ENCODE measurements at regions not wholly inside any gene's neighbourhood (a gene's known extent, or its start where the extent isn't known, plus 50 kb on each side); places are given as distances from the start of the nearest gene placed in this dataset.

GRCh38 chr18:56026509-56026908, 438.5 kb upstream of the TCF4 start:
- no peak for TF ChIP-seq GATA2 (IDR thresholded peaks at IDR 0.05; ENCODE audit: low read depth, low read length)
- no peak for TF ChIP-seq GATA3 (IDR thresholded peaks at IDR 0.05; ENCODE audit: low read depth, low read length)

GRCh38 chr18:56021809-56022195, 433.8 kb upstream of the TCF4 start:
- TF ChIP-seq GATA2 (IDR thresholded peaks at IDR 0.05; ENCODE audit: low read depth, low read length) (no peak), GATA3 (IDR thresholded peaks at IDR 0.05; ENCODE audit: low read depth, low read length) (no peak)

- TF ChIP-seq GATA2 (IDR thresholded peaks at IDR 0.05; ENCODE audit: low read depth, low read length): no peak
- TF ChIP-seq GATA3 (IDR thresholded peaks at IDR 0.05; ENCODE audit: low read depth, low read length): no peak
These were observed 433.3 kb upstream of the TCF4 start for GRCh38 chr18:56021136-56021808.

DNA sequence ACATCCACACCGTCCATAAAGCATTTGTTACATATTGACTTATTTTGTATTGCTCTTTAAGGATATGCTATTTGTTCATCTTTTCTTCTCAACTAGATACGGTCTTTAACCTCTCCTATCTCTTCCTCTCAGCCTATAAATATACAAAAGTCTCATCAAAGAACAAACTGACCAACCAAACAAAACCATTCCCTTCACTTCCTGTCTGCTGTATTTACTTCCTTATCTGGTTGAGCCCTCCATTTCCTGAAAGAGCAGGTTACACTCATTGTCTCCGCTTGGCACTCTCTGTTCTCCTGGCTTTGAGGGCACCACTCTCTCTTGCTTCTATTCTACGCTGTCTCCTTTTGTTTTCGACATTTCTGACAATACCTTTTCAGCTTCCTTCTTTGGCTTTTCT, 431.9 kb upstream of the TCF4 start:
- TF ChIP-seq GATA3 (IDR thresholded peaks at IDR 0.05; ENCODE audit: low read depth, low read length) (no peak), GATA2 (IDR thresholded peaks at IDR 0.05; ENCODE audit: low read depth, low read length) (no peak)

- TF ChIP-seq GATA2 (IDR thresholded peaks at IDR 0.05; ENCODE audit: low read depth, low read length): no peak
- TF ChIP-seq GATA3 (IDR thresholded peaks at IDR 0.05; ENCODE audit: low read depth, low read length): no peak
These were observed 431.2 kb upstream of the TCF4 start for GRCh38 chr18:56019156-56019555.

DNA sequence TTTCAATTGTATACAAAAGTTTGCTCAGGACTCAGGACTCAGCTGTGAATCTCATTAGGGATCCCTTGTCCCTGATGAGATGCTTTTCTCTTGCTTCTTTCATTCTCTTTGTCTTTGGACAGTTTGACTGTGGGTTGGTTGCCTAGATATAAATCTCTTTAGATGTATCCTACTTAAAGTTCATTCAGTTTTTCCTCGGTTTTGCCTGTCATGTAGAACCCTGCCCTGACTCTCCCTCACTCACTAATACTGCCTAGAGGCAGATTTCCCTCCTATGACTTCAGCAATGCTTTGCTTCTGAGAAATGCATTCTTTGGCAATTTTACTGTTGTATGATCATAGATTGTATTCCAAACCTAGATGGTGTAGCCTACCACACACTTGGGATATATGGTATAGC, 421.4 kb upstream of the TCF4 start:
- TF ChIP-seq GATA3 (IDR thresholded peaks at IDR 0.05; ENCODE audit: low read depth, low read length) (no peak), GATA2 (IDR thresholded peaks at IDR 0.05; ENCODE audit: low read depth, low read length) (no peak)

DNA sequence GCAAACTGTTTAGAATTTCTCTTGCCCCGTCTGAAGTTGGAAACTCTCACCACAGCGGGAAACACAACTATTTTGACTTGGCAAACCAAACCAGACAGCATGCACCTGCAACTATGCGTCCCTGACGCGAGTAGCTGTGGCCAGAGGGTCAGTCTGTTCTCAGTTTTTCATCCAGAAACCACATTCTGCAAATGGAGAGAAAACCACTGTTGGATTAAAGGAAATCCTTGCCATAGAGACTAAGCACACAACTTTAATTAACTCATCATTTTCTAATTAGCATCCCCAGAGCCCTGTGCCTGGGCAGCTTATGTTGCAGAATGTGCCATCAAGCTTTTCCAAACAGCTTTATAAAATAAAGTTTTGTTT, 415.7 kb upstream of the TCF4 start:
- TF ChIP-seq GATA2 (IDR thresholded peaks at IDR 0.05; ENCODE audit: low read depth, low read length) (no peak), GATA3 (IDR thresholded peaks at IDR 0.05; ENCODE audit: low read depth, low read length) (no peak)

DNA sequence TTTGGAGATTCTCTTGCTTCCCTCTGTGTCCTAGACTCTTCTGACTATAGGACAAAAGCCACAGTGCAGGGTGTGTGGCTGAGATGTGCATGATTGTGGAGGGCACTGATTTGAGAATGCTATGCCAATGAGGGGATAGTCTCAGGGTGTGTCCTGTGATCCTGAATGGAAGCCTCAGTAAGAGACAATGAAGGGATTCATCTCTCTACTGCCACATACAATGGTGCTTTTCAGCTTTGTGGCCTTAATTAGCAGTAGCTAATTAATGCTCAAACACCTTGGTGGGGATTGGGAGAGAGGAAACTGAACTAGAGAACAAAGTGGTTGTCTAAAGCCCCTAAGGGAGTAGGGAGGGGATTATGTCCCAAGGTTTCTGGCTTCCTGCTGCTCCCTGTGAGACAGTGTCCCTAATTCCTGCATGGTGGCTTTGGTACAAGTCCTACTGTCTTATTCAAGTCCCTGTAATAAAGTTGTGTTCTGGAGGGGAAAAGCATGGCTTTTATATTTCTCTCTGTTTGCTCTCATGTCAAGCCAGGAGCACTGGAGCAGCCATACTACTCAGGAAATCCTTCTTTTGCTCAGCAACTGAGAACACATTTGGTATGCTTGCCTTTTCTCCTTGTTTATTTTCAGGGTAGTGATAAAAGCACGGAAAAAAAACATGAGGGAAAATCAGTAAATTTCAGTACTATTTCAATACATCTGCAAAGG, 415.2 kb upstream of the TCF4 start:
- TF ChIP-seq GATA3 (IDR thresholded peaks at IDR 0.05; ENCODE audit: low read depth, low read length): no peak
- TF ChIP-seq GATA2 (IDR thresholded peaks at IDR 0.05; ENCODE audit: low read depth, low read length): no peak

DNA sequence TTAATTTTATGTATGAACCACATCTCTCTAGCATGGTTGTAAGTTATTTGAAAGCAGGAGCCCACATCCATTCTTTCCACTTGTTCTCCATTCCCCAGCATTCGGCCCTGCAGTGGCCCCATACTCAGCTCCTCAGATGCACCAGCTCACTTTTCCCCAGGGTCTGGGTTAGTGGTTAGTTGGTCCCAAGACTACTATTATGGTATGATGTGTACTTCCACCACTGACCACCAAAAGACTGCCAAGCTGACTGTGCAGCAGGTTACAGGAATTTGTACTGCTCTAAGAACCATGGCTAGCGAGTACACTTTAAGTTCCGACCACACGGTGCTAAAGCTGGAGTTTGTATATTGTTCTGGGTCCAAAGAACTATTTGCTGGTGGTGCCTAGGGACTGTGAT, 413.6 kb upstream of the TCF4 start:
- TF ChIP-seq GATA2 (IDR thresholded peaks at IDR 0.05; ENCODE audit: low read depth, low read length) (no peak), GATA3 (IDR thresholded peaks at IDR 0.05; ENCODE audit: low read depth, low read length) (no peak)

GRCh38 chr18:56000041-56000440, 412.0 kb upstream of the TCF4 start:
- TF ChIP-seq GATA2 (IDR thresholded peaks at IDR 0.05; ENCODE audit: low read depth, low read length) (no peak), GATA3 (IDR thresholded peaks at IDR 0.05; ENCODE audit: low read depth, low read length) (no peak)

DNA sequence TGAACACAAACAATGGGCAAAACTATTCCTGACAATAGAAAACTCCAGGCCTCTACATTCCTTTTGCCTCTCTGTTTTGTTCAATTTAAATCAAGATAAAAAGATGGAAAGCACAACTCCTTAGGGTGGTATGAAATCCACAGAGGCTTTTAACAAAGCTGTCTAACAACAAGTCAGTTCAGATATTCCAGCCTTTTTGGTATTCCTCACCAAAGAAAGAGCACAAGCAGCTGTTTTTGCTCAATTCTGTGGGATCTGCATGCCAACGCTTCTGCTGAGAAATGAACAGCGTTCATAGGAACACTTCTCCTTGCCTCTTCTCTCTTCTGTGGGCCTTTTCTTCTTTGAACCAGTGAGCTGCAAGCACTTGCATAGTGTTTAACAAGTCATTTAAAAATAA, 411.6 kb upstream of the TCF4 start:
- TF ChIP-seq GATA3 (IDR thresholded peaks at IDR 0.05; ENCODE audit: low read depth, low read length) (no peak), GATA2 (IDR thresholded peaks at IDR 0.05; ENCODE audit: low read depth, low read length) (no peak)

DNA sequence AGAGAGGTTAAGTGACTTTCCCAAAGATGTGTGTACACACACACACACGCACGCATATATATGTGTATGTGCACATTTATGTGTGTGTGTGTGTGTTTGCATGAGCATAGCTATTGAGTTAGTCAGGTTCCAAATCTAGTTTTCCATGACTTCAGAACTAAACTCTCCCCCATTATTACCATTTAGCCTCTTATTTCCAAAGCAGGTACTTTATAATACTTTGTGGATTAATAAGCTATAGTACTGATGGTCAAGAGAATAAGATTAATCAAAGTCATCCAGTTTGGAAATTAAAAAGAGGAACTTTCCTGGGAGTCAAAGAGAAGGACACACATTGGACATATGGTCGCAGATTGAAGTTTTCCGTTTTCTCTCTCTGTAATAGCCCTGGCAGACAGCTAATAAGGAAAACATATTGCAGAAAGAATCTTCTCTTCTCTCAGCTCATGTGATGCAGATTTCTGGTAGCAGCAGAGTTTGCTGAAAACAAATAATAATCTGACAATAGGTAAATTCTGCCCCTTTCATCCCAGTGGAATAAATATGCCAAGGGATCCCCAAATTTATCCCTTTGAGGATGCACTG, 410.9 kb upstream of the TCF4 start:
- no peak for TF ChIP-seq GATA2 (IDR thresholded peaks at IDR 0.05; ENCODE audit: low read depth, low read length)
- no peak for TF ChIP-seq GATA3 (IDR thresholded peaks at IDR 0.05; ENCODE audit: low read depth, low read length)

DNA sequence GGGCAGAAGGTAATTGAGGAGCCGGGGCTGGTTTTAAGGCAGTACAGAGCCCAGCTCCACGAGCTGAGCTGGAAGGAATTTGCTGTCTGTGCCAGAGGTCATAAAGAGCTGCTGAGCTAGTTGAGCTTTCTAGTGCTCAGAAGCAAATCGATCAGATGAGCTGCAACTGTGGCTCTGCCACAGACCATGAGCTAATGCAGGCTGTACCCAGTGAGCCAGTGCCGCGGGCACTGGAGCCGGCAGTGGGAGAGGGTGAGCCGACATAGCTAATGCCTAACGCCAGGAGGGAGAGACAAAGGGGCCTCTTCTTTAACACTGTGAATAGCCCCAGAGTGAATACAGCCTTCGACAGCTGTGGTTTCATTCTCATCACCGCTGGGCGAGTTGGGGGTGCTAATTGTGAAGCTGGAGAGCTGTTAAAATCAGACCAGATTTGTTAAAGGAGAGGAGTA, 410.1 kb upstream of the TCF4 start:
- TF ChIP-seq GATA2 (IDR thresholded peaks at IDR 0.05; ENCODE audit: low read depth, low read length) (no peak), GATA3 (IDR thresholded peaks at IDR 0.05; ENCODE audit: low read depth, low read length) (no peak)

- TF ChIP-seq GATA2 (IDR thresholded peaks at IDR 0.05; ENCODE audit: low read depth, low read length) (no peak), GATA3 (IDR thresholded peaks at IDR 0.05; ENCODE audit: low read depth, low read length) (no peak)
These were observed 409.2 kb upstream of the TCF4 start for GRCh38 chr18:55997151-55997561.

DNA sequence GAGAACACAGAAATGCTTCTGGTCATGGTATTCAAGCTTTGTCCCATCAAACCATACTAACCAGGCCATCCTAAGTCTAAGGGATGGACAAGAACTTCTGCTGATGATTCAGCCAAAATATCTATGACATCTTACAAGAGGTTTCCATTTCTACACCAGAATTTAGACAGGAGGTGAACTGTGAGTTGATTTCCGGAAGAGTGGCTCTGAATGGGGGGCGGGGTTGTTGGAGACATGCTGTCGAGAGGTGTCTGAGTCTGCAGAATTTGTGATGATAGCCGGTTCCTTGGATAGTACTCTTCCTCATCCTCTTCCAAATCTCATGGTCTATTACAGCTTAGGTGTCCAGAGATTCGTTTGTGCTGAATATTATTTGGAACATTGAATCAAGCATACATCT, 408.7 kb upstream of the TCF4 start:
- TF ChIP-seq GATA3 (IDR thresholded peaks at IDR 0.05; ENCODE audit: low read depth, low read length) (no peak), GATA2 (IDR thresholded peaks at IDR 0.05; ENCODE audit: low read depth, low read length) (no peak)

Data from SH-SY5Y (cell line).